RPMI7951 (cell line): ENCODE measurements at regions not wholly inside any gene's neighbourhood (a gene's known extent, or its start where the extent isn't known, plus 50 kb on each side); places are given as distances from the start of the nearest gene placed in this dataset.
"Not testable (repeated sequence)": the region's sequence is repeated elsewhere in the genome, so short reads cannot be mapped to it uniquely, and the experiment has no call there.

Experiments used
- DNase-seq: peaks from one replicate; pipeline ENCODE4 v3.0.0-alpha.2; 2012; ENCODE audit warnings: low read depth

- no peak for DNase-seq
Measured at GRCh38 chr1:233473549-233474204, 140.2 kb upstream of the KCNK1 start.

GRCh38 chr1:233477359-233477758 is 136.5 kb upstream of the KCNK1 start:
- DNase-seq = no peak

GRCh38 chr1:233478611-233479010 is 135.3 kb upstream of the KCNK1 start:
- DNase-seq = no peak

- DNase-seq = no peak
Measured at GRCh38 chr1:233479110-233479890, 134.6 kb upstream of the KCNK1 start.

GRCh38 chr1:233480198-233480597 is 133.7 kb upstream of the KCNK1 start:
- DNase-seq = no peak

- DNase-seq = no peak
Measured at GRCh38 chr1:233482388-233482787, 131.5 kb upstream of the KCNK1 start.

- DNase-seq = no peak
Measured at GRCh38 chr1:233485385-233485784, 128.5 kb upstream of the KCNK1 start.

GRCh38 chr1:233485809-233486398 is 128.0 kb upstream of the KCNK1 start:
- no peak for DNase-seq

GRCh38 chr1:233487408-233487807 is 126.5 kb upstream of the KCNK1 start:
- DNase-seq = no peak

GRCh38 chr1:233489411-233489810 is 124.5 kb upstream of the KCNK1 start:
- no peak for DNase-seq

- no peak for DNase-seq
Measured at GRCh38 chr1:233490488-233490887, 123.4 kb upstream of the KCNK1 start.

GRCh38 chr1:233491953-233492620 is 121.8 kb upstream of the KCNK1 start:
- no peak for DNase-seq

GRCh38 chr1:233496993-233497392 is 116.9 kb upstream of the KCNK1 start:
- DNase-seq = no peak

- no peak for DNase-seq
Measured at GRCh38 chr1:233497679-233498078, 116.2 kb upstream of the KCNK1 start.

GRCh38 chr1:233500106-233500505 is 113.8 kb upstream of the KCNK1 start:
- DNase-seq = no peak

GRCh38 chr1:233503366-233503954 is 110.4 kb upstream of the KCNK1 start:
- no peak for DNase-seq

GRCh38 chr1:233505130-233505529 is 108.8 kb upstream of the KCNK1 start:
- no peak for DNase-seq

GRCh38 chr1:233505889-233506288 is 108.0 kb upstream of the KCNK1 start:
- not testable (repeated sequence) for DNase-seq

GRCh38 chr1:233509526-233509925 is 104.4 kb upstream of the KCNK1 start:
- DNase-seq = no peak

GRCh38 chr1:233512538-233512937 is 101.4 kb upstream of the KCNK1 start:
- DNase-seq = no peak

- no peak for DNase-seq
Measured at GRCh38 chr1:233513431-233513830, 100.5 kb upstream of the KCNK1 start.

- no peak for DNase-seq
Measured at GRCh38 chr1:233514946-233515391, 98.9 kb upstream of the KCNK1 start.
